BJ (cell line): ENCODE measurements at regions not wholly inside any gene's neighbourhood (a gene's known extent, or its start where the extent isn't known, plus 50 kb on each side); places are given as distances from the start of the nearest gene placed in this dataset.
"Not testable (repeated sequence)": the region's sequence is repeated elsewhere in the genome, so short reads cannot be mapped to it uniquely, and the experiment has no call there.

Source experiments
- CTCF ChIA-PET: fragments of 350-600 bp; formaldehyde crosslinking; extraction: SDS; loops from one replicate; lab custom pipeline; 2021; ENCODE audit warnings: antibody characterized with exemption, inconsistent platforms; lab: Yijun Ruan, JAX
- POLR2A ChIA-PET: fragments of 300-600 bp; sonication (Branson Sonifier 250); formaldehyde crosslinking; extraction: SDS; loops from one replicate; lab custom pipeline; 2021; ENCODE audit warnings: antibody characterized with exemption; lab: Charles Lee
- DNase-seq: peaks from one replicate; pipeline ENCODE4 v3.0.0-alpha.2; 2011; ENCODE audit warnings: low read depth
- H3K27me3 ChIP-seq: 2 replicates; pipeline ENCODE4 v1.6.0; 2011; ENCODE audit warnings: low read length; ENCODE audit not compliant: control insufficient read depth, insufficient read depth
- H3K36me3 ChIP-seq: 2 replicates; pipeline ENCODE4 v1.5.1; 2011; ENCODE audit warnings: low read length; ENCODE audit not compliant: control insufficient read depth, insufficient read depth
- H3K4me3 ChIP-seq: 2 replicates; pipeline ENCODE4 v1.5.1; 2011; ENCODE audit warnings: low read depth, mild to moderate bottlenecking, control low read depth, low read length
- TF ChIP-seq, protein P1 (sequence below): IDR thresholded peaks from 2 replicates; pipeline ENCODE4 v1.5.1; 2011; ENCODE audit warnings: low read depth, mild to moderate bottlenecking, control low read depth, inconsistent platforms, low read length, moderate library complexity; ENCODE audit not compliant: insufficient read depth

- POLR2A ChIA-PET = no interaction called here
- Histone ChIP-seq H3K36me3 (no peaks in the 10 kb centered on the region), H3K4me3 (no peak overlapping the region), H3K27me3 (no peaks in the 10 kb centered on the region)
- CTCF ChIA-PET = no interaction called here
- DNase-seq = no peak
- TF ChIP-seq, protein P1, sequence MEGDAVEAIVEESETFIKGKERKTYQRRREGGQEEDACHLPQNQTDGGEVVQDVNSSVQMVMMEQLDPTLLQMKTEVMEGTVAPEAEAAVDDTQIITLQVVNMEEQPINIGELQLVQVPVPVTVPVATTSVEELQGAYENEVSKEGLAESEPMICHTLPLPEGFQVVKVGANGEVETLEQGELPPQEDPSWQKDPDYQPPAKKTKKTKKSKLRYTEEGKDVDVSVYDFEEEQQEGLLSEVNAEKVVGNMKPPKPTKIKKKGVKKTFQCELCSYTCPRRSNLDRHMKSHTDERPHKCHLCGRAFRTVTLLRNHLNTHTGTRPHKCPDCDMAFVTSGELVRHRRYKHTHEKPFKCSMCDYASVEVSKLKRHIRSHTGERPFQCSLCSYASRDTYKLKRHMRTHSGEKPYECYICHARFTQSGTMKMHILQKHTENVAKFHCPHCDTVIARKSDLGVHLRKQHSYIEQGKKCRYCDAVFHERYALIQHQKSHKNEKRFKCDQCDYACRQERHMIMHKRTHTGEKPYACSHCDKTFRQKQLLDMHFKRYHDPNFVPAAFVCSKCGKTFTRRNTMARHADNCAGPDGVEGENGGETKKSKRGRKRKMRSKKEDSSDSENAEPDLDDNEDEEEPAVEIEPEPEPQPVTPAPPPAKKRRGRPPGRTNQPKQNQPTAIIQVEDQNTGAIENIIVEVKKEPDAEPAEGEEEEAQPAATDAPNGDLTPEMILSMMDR = no peak
Measured at GRCh38 chr2:122083256-122084048, 328.0 kb downstream of the TSN start.

DNA sequence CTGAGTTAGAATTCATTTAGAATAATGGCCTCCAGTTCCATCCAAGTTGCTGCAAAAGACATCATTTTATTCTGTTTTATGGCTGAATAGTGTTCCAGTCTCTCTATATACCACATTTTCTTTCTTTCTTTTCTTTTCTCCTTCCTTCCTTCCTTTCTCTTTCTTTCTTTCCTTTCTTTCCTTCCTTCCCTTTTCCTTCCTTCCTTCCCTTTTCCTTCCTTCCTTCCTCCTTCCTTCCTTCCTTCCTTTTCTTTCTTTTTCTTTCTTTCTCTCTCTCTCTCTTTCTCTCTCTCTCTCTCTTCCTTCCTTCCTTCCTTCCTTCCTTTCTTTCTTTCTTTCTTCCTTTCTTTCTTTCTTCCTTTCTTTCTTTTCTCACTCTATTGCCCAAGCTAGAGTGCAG is 330.2 kb downstream of the TSN start:
- POLR2A ChIA-PET, DNase-seq, H3K27me3 ChIP-seq, H3K4me3 ChIP-seq, H3K36me3 ChIP-seq: not testable (repeated sequence)
- CTCF ChIA-PET = interaction anchor here (0.6 kb wide), 1 partner anchor 78 kb away, joined by 3 read pairs; no protein-coding TSS in a partner anchor

- Histone ChIP-seq H3K27me3 (no peaks in the 10 kb centered on the region), H3K36me3 (no peaks in the 10 kb centered on the region), H3K4me3 (no peak overlapping the region)
- no peak for DNase-seq
- POLR2A ChIA-PET = no interaction called here
- CTCF ChIA-PET = no interaction called here
- TF ChIP-seq, protein P1 = no peak
Measured at GRCh38 chr2:122094557-122094956, 339.1 kb downstream of the TSN start.

GRCh38 chr2:122096761-122097160 is 341.3 kb downstream of the TSN start:
- no peaks in the 10 kb centered on the region for H3K36me3 ChIP-seq
- TF ChIP-seq, protein P1 = no peak
- CTCF ChIA-PET = no interaction called here
- POLR2A ChIA-PET = no interaction called here
- DNase-seq = no peak
- no peak overlapping the region for H3K4me3 ChIP-seq
- no peaks in the 10 kb centered on the region for H3K27me3 ChIP-seq

GRCh38 chr2:122098306-122098705 is 342.9 kb downstream of the TSN start:
- ChIA-PET CTCF (no interaction called here), POLR2A (no interaction called here)
- no peaks in the 10 kb centered on the region for H3K36me3 ChIP-seq
- H3K4me3 ChIP-seq = no peak overlapping the region
- TF ChIP-seq, protein P1 = no peak
- no peaks in the 10 kb centered on the region for H3K27me3 ChIP-seq
- no peak for DNase-seq
